Endothelial cell (in vitro differentiated cells): ENCODE measurements at regions not wholly inside any gene's neighbourhood (a gene's known extent, or its start where the extent isn't known, plus 50 kb on each side); places are given as distances from the start of the nearest gene placed in this dataset.
"Not testable (repeated sequence)": the region's sequence is repeated elsewhere in the genome, so short reads cannot be mapped to it uniquely, and the experiment has no call there.

Source experiments
- DNase-seq: peaks from one replicate; pipeline ENCODE4 v3.0.0; 2021; ENCODE audit warnings: low spot score
- H3K27ac Mint-ChIP-seq: one replicate; pipeline ENCODE4 v1.8.0; 2021; ENCODE audit warnings: mixed read lengths, inconsistent platforms; ENCODE audit not compliant: unreplicated experiment
- H3K27me3 Mint-ChIP-seq: one replicate; pipeline ENCODE4 v1.8.0; 2021; ENCODE audit warnings: mild to moderate bottlenecking, moderate library complexity, mixed read lengths, inconsistent platforms; ENCODE audit not compliant: unreplicated experiment
- H3K36me3 Mint-ChIP-seq: one replicate; pipeline ENCODE4 v1.8.0; 2021; ENCODE audit warnings: mild to moderate bottlenecking, low read depth, mixed read lengths, inconsistent platforms; ENCODE audit not compliant: unreplicated experiment
- H3K4me1 Mint-ChIP-seq: one replicate; pipeline ENCODE4 v1.8.0; 2021; ENCODE audit warnings: mild to moderate bottlenecking, mixed read lengths, inconsistent platforms; ENCODE audit not compliant: unreplicated experiment
- H3K4me3 Mint-ChIP-seq: one replicate; pipeline ENCODE4 v1.8.0; 2021; ENCODE audit warnings: mild to moderate bottlenecking, mixed read lengths, inconsistent platforms; ENCODE audit not compliant: unreplicated experiment
- H3K9me3 Mint-ChIP-seq: one replicate; pipeline ENCODE4 v1.8.0; 2021; ENCODE audit warnings: mixed read lengths, inconsistent platforms; ENCODE audit not compliant: unreplicated experiment
- TF ChIP-seq, protein P1 (sequence below): fragments of 200-600 bp; sonication (generic); IDR thresholded peaks from one replicate; pipeline ENCODE4 v1.5.0; 2021; ENCODE audit warnings: antibody characterized with exemption; ENCODE audit not compliant: unreplicated experiment

DNA sequence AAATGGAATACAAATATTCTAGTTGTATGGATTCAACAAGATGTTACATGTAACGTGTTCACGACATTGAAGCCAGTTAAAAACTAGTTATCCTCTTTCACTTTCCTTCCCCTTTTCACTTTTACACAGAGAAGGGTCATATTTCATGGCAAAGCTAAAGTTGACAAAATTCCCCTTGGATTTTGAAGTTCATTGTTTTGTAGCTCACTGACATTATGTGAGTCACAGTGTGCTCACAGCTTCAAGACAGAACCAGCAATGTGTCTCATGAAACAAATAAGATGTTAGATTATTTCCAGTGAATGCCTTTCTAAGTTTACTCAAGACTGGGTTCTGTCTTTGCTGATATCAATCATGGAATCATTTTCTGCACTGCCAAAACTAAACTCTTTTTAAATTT lies 535.5 kb upstream of the GRIN3A start:
- Mint-ChIP-seq H3K4me3 (no peak overlapping the region), H3K27ac (no peak overlapping the region), H3K9me3 (peaks cover 20% of the 10 kb centered on the region), H3K27me3 (peaks cover 2% of the 10 kb centered on the region), H3K4me1 (no peaks in the 10 kb centered on the region), H3K36me3 (no peaks in the 10 kb centered on the region)
- TF ChIP-seq, protein P1, sequence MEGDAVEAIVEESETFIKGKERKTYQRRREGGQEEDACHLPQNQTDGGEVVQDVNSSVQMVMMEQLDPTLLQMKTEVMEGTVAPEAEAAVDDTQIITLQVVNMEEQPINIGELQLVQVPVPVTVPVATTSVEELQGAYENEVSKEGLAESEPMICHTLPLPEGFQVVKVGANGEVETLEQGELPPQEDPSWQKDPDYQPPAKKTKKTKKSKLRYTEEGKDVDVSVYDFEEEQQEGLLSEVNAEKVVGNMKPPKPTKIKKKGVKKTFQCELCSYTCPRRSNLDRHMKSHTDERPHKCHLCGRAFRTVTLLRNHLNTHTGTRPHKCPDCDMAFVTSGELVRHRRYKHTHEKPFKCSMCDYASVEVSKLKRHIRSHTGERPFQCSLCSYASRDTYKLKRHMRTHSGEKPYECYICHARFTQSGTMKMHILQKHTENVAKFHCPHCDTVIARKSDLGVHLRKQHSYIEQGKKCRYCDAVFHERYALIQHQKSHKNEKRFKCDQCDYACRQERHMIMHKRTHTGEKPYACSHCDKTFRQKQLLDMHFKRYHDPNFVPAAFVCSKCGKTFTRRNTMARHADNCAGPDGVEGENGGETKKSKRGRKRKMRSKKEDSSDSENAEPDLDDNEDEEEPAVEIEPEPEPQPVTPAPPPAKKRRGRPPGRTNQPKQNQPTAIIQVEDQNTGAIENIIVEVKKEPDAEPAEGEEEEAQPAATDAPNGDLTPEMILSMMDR: no peak
- DNase-seq: no peak

DNA sequence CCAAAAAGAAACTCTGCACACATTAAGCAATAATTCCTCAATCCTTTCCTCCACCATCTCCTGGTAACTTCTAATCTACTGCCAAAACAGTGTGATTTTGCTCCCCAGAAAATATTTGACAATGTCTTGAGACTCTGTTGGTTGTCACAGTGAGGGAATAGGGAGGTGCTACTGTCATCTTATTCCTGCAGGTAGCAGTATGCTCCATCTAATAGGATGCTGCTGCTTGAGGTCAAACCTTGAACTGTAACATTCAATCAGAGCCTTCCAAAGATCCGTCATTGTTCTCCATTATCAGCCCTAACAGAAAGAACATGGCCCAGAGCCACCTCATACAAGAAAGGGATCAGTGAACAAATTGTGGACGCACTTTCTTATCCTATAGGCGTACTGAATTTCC lies 514.7 kb upstream of the GRIN3A start:
- H3K36me3 Mint-ChIP-seq: no peaks in the 10 kb centered on the region
- H3K4me1 Mint-ChIP-seq: no peaks in the 10 kb centered on the region
- no peaks in the 10 kb centered on the region for H3K27me3 Mint-ChIP-seq
- peaks cover 27% of the 10 kb centered on the region for H3K9me3 Mint-ChIP-seq
- H3K27ac Mint-ChIP-seq: no peak overlapping the region
- TF ChIP-seq, protein P1: no peak
- DNase-seq: no peak
- H3K4me3 Mint-ChIP-seq: no peak overlapping the region

DNA sequence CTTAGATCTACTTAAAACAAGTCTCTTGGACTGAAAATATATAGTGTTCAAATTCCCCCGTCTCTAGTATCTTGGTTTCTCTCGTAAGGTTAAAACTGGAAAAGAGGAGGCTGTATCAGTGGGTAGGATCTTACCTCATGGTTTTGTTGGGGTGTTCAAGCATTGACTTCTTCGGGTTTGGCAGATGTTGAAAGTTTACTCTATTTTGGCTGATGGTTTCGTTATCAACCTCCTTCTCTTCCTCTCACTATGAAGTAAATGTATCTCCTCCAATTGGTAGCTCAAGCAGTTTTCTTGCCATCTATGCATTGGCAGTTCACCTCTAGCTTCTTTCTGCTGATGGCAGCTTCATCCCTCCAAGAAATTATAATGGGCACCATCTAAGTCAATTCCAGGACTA lies 506.5 kb upstream of the GRIN3A start:
- Mint-ChIP-seq H3K9me3 (peaks cover 5% of the 10 kb centered on the region), H3K4me1 (no peaks in the 10 kb centered on the region), H3K4me3 (no peak overlapping the region), H3K27me3 (peaks cover 2% of the 10 kb centered on the region), H3K27ac (no peak overlapping the region), H3K36me3 (no peaks in the 10 kb centered on the region)
- TF ChIP-seq, protein P1: no peak
- DNase-seq: no peak

DNA sequence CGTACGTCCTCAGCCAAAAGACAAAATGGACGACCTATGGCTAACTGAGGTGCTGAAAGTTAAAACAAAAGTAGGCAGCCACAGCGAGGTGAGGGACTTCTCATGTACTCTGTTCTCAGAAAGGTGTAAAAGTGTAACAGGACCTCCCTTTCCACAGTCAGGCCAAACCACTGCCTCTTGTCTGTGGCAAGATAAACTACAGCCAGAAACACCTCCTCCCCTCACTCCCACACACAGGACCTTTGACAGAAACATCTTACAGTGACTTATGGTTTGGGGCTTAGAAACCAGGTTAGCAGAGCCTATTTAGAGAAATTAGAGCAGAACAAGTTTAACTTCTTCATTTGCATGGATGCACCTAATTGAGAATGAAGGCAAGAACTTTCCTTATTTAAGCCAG lies 499.1 kb upstream of the GRIN3A start:
- Mint-ChIP-seq H3K36me3 (no peaks in the 10 kb centered on the region), H3K27ac (no peak overlapping the region), H3K27me3 (no peaks in the 10 kb centered on the region), H3K4me3 (no peak overlapping the region), H3K9me3 (peaks cover 4% of the 10 kb centered on the region), H3K4me1 (no peaks in the 10 kb centered on the region)
- TF ChIP-seq, protein P1: no peak
- DNase-seq: no peak

DNA sequence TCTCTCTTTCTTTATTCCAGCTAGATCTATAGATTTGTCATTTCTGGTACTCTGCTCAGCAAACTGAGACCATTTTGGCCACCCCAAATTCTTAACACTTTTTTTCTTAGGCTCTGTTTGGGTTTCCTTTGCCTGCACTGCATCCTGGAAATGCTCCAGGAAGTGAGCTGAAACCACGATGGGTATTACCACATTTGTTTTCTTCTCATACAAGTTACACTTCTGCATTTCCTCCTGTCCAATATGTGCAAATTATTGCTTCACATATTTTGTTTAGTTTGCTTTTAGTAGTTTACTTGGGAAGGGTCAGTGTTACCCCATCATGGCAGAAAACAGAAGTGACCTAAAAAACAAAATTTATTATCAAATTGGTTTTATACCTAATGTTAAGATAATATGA lies 498.6 kb upstream of the GRIN3A start:
- H3K27ac Mint-ChIP-seq: no peak overlapping the region
- TF ChIP-seq, protein P1: no peak
- no peak overlapping the region for H3K4me3 Mint-ChIP-seq
- no peaks in the 10 kb centered on the region for H3K27me3 Mint-ChIP-seq
- no peak for DNase-seq
- peaks cover 4% of the 10 kb centered on the region for H3K9me3 Mint-ChIP-seq
- H3K4me1 Mint-ChIP-seq: no peaks in the 10 kb centered on the region
- no peaks in the 10 kb centered on the region for H3K36me3 Mint-ChIP-seq

DNA sequence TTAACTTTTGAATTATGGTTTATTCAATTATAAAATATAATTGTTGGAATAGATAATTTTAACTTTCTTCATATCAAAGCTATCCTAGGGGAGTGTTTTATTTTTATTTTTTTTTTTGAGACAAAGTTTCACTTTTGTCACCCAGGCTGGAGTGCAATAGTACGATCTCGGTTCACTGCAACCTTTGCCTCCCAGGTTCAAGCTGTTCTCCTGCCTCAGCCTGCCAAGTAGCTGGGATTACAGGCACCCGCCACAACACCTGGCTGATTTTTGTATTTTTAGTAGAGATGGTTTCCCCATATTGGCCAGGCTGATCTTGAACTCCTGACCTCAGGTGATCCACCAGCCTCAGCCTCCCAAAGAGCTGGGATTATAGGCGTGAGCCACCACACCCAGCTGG lies 489.0 kb upstream of the GRIN3A start:
- peaks cover 11% of the 10 kb centered on the region for H3K9me3 Mint-ChIP-seq
- not testable (repeated sequence) for H3K27me3 Mint-ChIP-seq, H3K4me1 Mint-ChIP-seq, H3K36me3 Mint-ChIP-seq, H3K27ac Mint-ChIP-seq, DNase-seq, H3K4me3 Mint-ChIP-seq
